NCI-H446 (cell line): ENCODE measurements at regions not wholly inside any gene's neighbourhood (a gene's known extent, or its start where the extent isn't known, plus 50 kb on each side); places are given as distances from the start of the nearest gene placed in this dataset.

Experiments
- DNase-seq, 2 experiments: peaks; one replicate each; lab custom pipeline; 2025; lab: John Stamatoyannopoulos, UW

GRCh38 chr6:21885532-21886114 is 292.1 kb downstream of the SOX4 start:
- peak; percentile 87 to 96 for DNase-seq

GRCh38 chr6:21886542-21887151 is 293.1 kb downstream of the SOX4 start:
- peak in 1 of 2 experiments; percentile 6 for DNase-seq

- peak; percentile 84 to 93 for DNase-seq
Measured at GRCh38 chr6:21887231-21888185, 294.0 kb downstream of the SOX4 start.

GRCh38 chr6:21891080-21891479 is 297.5 kb downstream of the SOX4 start:
- no peak for DNase-seq

GRCh38 chr6:21893793-21894192 is 300.2 kb downstream of the SOX4 start:
- DNase-seq = no peak

- DNase-seq = no peak
Measured at GRCh38 chr6:21895555-21895954, 302.0 kb downstream of the SOX4 start.

GRCh38 chr6:21898107-21898796 is 304.7 kb downstream of the SOX4 start:
- DNase-seq = no peak

GRCh38 chr6:21899708-21900107 is 306.2 kb downstream of the SOX4 start:
- DNase-seq = no peak

- DNase-seq = no peak
Measured at GRCh38 chr6:21900730-21901129, 307.2 kb downstream of the SOX4 start.

GRCh38 chr6:21902628-21903169 is 309.1 kb downstream of the SOX4 start:
- DNase-seq = no peak

GRCh38 chr6:21905531-21905930 is 312.0 kb downstream of the SOX4 start:
- DNase-seq = peak in 1 of 2 experiments; percentile 11

- DNase-seq = no peak
Measured at GRCh38 chr6:21906826-21907225, 313.3 kb downstream of the SOX4 start.

GRCh38 chr6:21907291-21907690 is 313.7 kb downstream of the SOX4 start:
- no peak for DNase-seq

GRCh38 chr6:21908161-21908848 is 314.8 kb downstream of the SOX4 start:
- DNase-seq = no peak

GRCh38 chr6:21909321-21909720 is 315.8 kb downstream of the SOX4 start:
- DNase-seq = no peak

GRCh38 chr6:21911208-21911607 is 317.7 kb downstream of the SOX4 start:
- DNase-seq = no peak

GRCh38 chr6:21912151-21912832 is 318.7 kb downstream of the SOX4 start:
- DNase-seq = no peak

- DNase-seq = peak in 1 of 2 experiments; percentile 9
Measured at GRCh38 chr6:21914121-21914973, 320.8 kb downstream of the SOX4 start.

- DNase-seq = peak; percentile 22 to 66
Measured at GRCh38 chr6:21915707-21916260, 322.2 kb downstream of the SOX4 start.
